H1 (cell line): ENCODE measurements at regions not wholly inside any gene's neighbourhood (a gene's known extent, or its start where the extent isn't known, plus 50 kb on each side); places are given as distances from the start of the nearest gene placed in this dataset.
"Not testable (repeated sequence)": the region's sequence is repeated elsewhere in the genome, so short reads cannot be mapped to it uniquely, and the experiment has no call there.

Experiments
- CTCF ChIA-PET: fragments of 300-600 bp; sonication (Branson Sonifier 250); formaldehyde crosslinking; loops from one replicate; lab custom pipeline; 2021; ENCODE audit not compliant: partially characterized antibody; lab: Charles Lee
- POLR2A ChIA-PET: fragments of 300-600 bp; sonication (Branson Sonifier 250); formaldehyde crosslinking; loops from one replicate; lab custom pipeline; 2021; ENCODE audit warnings: inconsistent platforms; ENCODE audit not compliant: partially characterized antibody; lab: Charles Lee
- DNase-seq, 2 experiments: peaks; one replicate each; pipeline versions ENCODE4 v3.0.0 to v3.0.0-alpha.2; 2010 to 2022; ENCODE audit warnings: low spot score in 2 of 2, low read depth in 1 of 2, mixed read lengths in 1 of 2
- FAIRE-seq: peaks from 2 replicates; lab custom pipeline; 2011; peaks lifted over from hg19 to GRCh38; lab: Jason Lieb, UNC
- H2AFZ ChIP-seq: 2 replicates; pipeline ENCODE4 v1.8.1; 2012; ENCODE audit warnings: low read length, inconsistent platforms
- H2AK5ac ChIP-seq: 2 replicates; pipeline ENCODE4 v1.6.1; 2013; ENCODE audit warnings: low read depth, low read length
- H2BK120ac ChIP-seq: replicated peaks from 2 replicates; pipeline ENCODE3; 2013; ENCODE audit warnings: low read depth, low read length, inconsistent platforms
- H2BK12ac ChIP-seq: 2 replicates; pipeline ENCODE4 v1.6.1; 2013; ENCODE audit warnings: low read depth, low read length
- H2BK15ac ChIP-seq: 2 replicates; pipeline ENCODE4 v1.6.1; 2013; ENCODE audit warnings: low read length
- H2BK20ac ChIP-seq: 2 replicates; pipeline ENCODE4 v1.6.1; 2013; ENCODE audit warnings: low read length
- H2BK5ac ChIP-seq: 2 replicates; pipeline ENCODE4 v1.6.1; 2013; ENCODE audit warnings: low read depth, low read length
- H3K14ac ChIP-seq: 2 replicates; pipeline ENCODE4 v1.6.1; 2013; ENCODE audit warnings: inconsistent platforms; ENCODE audit not compliant: insufficient read length
- H3K18ac ChIP-seq: 2 replicates; pipeline ENCODE4 v1.6.1; 2013; ENCODE audit warnings: low read length; ENCODE audit errors: extremely low read depth
- H3K23ac ChIP-seq: 2 replicates; pipeline ENCODE4 v1.6.1; 2013; ENCODE audit warnings: inconsistent platforms; ENCODE audit not compliant: insufficient read length
- H3K23me2 ChIP-seq: 2 replicates; pipeline ENCODE4 v1.6.1; 2013; ENCODE audit warnings: low read depth, low read length
- H3K27ac ChIP-seq: 2 replicates; pipeline ENCODE4 v1.6.1; 2011; ENCODE audit warnings: low read depth, low read length, inconsistent platforms
- H3K27me3 ChIP-seq, 4 experiments: replicated peaks in 1 of 4; 1 replicate in 1 of 4; 2 replicates in 3 of 4; pipeline versions ENCODE4 v1.6.1 to v1.8.1; 2011 to 2013; ENCODE audit warnings: low read length in 3 of 4, mild to moderate bottlenecking in 3 of 4, inconsistent platforms in 2 of 4, mixed read lengths in 2 of 4, moderate library complexity in 1 of 4; ENCODE audit not compliant: control insufficient read depth in 3 of 4, insufficient read depth in 3 of 4; ENCODE audit errors: extremely low read depth in 1 of 4
- H3K36me3 ChIP-seq, 4 experiments: 2 replicates each; pipeline versions ENCODE4 v1.6.1 to v1.8.1; 2011 to 2013; ENCODE audit warnings: mild to moderate bottlenecking in 4 of 4, low read length in 3 of 4, moderate library complexity in 2 of 4, control low read depth in 1 of 4, inconsistent platforms in 1 of 4; ENCODE audit not compliant: insufficient read depth in 4 of 4, control insufficient read depth in 2 of 4
- H3K4ac ChIP-seq: replicated peaks from 2 replicates; pipeline ENCODE3; 2013; ENCODE audit warnings: low read length, low read depth, mixed read lengths, inconsistent platforms; ENCODE audit not compliant: insufficient read length
- H3K4me1 ChIP-seq, 4 experiments: replicated peaks in 1 of 4; 1 replicate in 1 of 4; 2 replicates in 3 of 4; pipeline versions ENCODE4 v1.6.1 to v1.8.1; 2011 to 2013; ENCODE audit warnings: low read length in 3 of 4, inconsistent platforms in 2 of 4, mixed read lengths in 1 of 4; ENCODE audit not compliant: insufficient read depth in 4 of 4, control insufficient read depth in 3 of 4
- H3K4me2 ChIP-seq, 2 experiments: 2 replicates each; pipeline versions ENCODE4 v1.6.1 to v1.8.1; 2011 to 2013; ENCODE audit warnings: low read depth in 2 of 2, low read length in 2 of 2, control low read depth in 1 of 2, inconsistent platforms in 1 of 2, mild to moderate bottlenecking in 1 of 2; ENCODE audit not compliant: insufficient read depth in 1 of 2
- H3K4me3 ChIP-seq, 4 experiments: fragments of 200-600, 300-600 bp in 1 of 4; sonication (generic), shearing (Covaris generic), sonication (Bioruptor Twin) in 1 of 4; 2 replicates each; pipeline versions ENCODE4 v1.5.1 to v1.8.1; 2011 to 2016; ENCODE audit warnings: low read length in 4 of 4, low read depth in 3 of 4, control low read depth in 2 of 4, inconsistent platforms in 2 of 4, mild to moderate bottlenecking in 2 of 4, mixed read lengths in 1 of 4, moderate library complexity in 1 of 4; ENCODE audit not compliant: insufficient read depth in 2 of 4; ENCODE audit errors: extremely low read depth in 1 of 4
- H3K56ac ChIP-seq: replicated peaks from 2 replicates; pipeline ENCODE3; 2013; ENCODE audit warnings: low read depth, mild to moderate bottlenecking, mixed read lengths, low read length, inconsistent platforms; ENCODE audit not compliant: insufficient read length
- H3K79me1 ChIP-seq: 2 replicates; pipeline ENCODE4 v1.6.1; 2013; ENCODE audit warnings: low read depth, low read length, control low read depth
- H3K79me2 ChIP-seq, 2 experiments: 2 replicates each; pipeline versions ENCODE4 v1.6.1 to v1.8.1; 2012 to 2013; ENCODE audit warnings: low read length in 2 of 2, mild to moderate bottlenecking in 2 of 2, inconsistent platforms in 1 of 2; ENCODE audit not compliant: insufficient read depth in 2 of 2, control insufficient read depth in 1 of 2
- H3K9ac ChIP-seq, 4 experiments: replicated peaks in 1 of 4; 1 replicate in 1 of 4; 2 replicates in 3 of 4; pipeline versions ENCODE4 v1.6.1 to v1.8.1; 2011 to 2013; ENCODE audit warnings: low read depth in 3 of 4, low read length in 3 of 4, control low read depth in 2 of 4, mild to moderate bottlenecking in 2 of 4, moderate library complexity in 2 of 4, inconsistent platforms in 1 of 4; ENCODE audit errors: extremely low read depth in 1 of 4
- H3K9me3 ChIP-seq, 2 experiments: 2 replicates each; pipeline versions ENCODE4 v1.6.1 to v1.8.1; 2012 to 2013; ENCODE audit warnings: mild to moderate bottlenecking in 2 of 2, moderate library complexity in 2 of 2, control low read depth in 1 of 2, inconsistent platforms in 1 of 2, low read depth in 1 of 2, low read length in 1 of 2, mixed read lengths in 1 of 2; ENCODE audit not compliant: insufficient read depth in 2 of 2
- H4K20me1 ChIP-seq, 2 experiments: replicated peaks in 1 of 2; 2 replicates each; pipeline versions ENCODE3 to v1.8.1; 2011 to 2013; ENCODE audit warnings: inconsistent platforms in 2 of 2, low read length in 2 of 2, mild to moderate bottlenecking in 1 of 2; ENCODE audit not compliant: insufficient read depth in 2 of 2, control insufficient read depth in 1 of 2
- H4K5ac ChIP-seq: 2 replicates; pipeline ENCODE4 v1.6.1; 2013; ENCODE audit warnings: low read length, low read depth, mixed read lengths, inconsistent platforms; ENCODE audit not compliant: insufficient read length
- H4K8ac ChIP-seq: 2 replicates; pipeline ENCODE4 v1.8.0; 2013; ENCODE audit warnings: mild to moderate bottlenecking, moderate library complexity, low read length, inconsistent platforms; ENCODE audit not compliant: insufficient read depth; ENCODE audit errors: extremely low read depth
- H4K91ac ChIP-seq: replicated peaks from 2 replicates; pipeline ENCODE3; 2013; ENCODE audit warnings: low read length, mixed read lengths, inconsistent platforms; ENCODE audit not compliant: insufficient read length
- WGBS, 2 experiments: shearing (Covaris generic) in 1 of 2; methylation state at CpG; one replicate each; pipeline versions ENCODE4 v1.1.6 to v1.1.7; 2013 to 2015; ENCODE audit warnings: low lambda C conversion rate in 2 of 2, mixed read lengths in 2 of 2, inconsistent platforms in 1 of 2, low coverage in 1 of 2, missing lambda C conversion rate in 1 of 2; ENCODE audit not compliant: insufficient replicate concordance in 2 of 2, insufficient coverage in 1 of 2, insufficient read length in 1 of 2; ENCODE audit errors: extremely low coverage in 1 of 2, missing lambda C conversion rate in 1 of 2; 5-methylcytosine and 5-hydroxymethylcytosine counted together

DNA sequence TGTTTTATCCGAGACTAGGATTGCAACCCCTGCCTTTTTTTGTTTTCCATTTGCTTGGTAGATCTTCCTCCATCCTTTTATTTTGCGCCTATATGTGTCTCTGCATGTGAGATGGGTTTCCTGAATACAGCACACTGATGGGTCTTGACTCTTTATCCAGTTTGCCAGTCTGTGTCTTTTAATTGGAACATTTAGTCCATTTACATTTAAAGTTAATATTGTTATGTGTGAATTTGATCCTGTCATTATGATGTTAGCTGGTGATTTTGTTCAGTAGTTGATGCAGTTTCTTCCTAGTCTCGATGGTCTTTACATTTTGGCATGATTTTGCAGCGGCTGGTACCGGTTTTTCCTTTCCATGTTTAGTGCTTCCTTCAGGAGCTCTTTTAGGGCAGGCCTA, 216.2 kb downstream of the FZD1 start:
- H3K18ac ChIP-seq, H3K79me2 ChIP-seq, H4K20me1 ChIP-seq, H2BK120ac ChIP-seq, H3K4me1 ChIP-seq, H2BK15ac ChIP-seq, H3K9ac ChIP-seq, CTCF ChIA-PET, H3K23ac ChIP-seq, H2AFZ ChIP-seq, H4K8ac ChIP-seq, H3K4me3 ChIP-seq, H2BK20ac ChIP-seq, H3K9me3 ChIP-seq, H2BK12ac ChIP-seq, H3K36me3 ChIP-seq, H3K27me3 ChIP-seq, H2BK5ac ChIP-seq, H3K79me1 ChIP-seq, POLR2A ChIA-PET, H3K56ac ChIP-seq, H3K4me2 ChIP-seq, H3K27ac ChIP-seq, FAIRE-seq, H3K4ac ChIP-seq, H4K91ac ChIP-seq, H3K23me2 ChIP-seq, H4K5ac ChIP-seq, DNase-seq, H2AK5ac ChIP-seq, H3K14ac ChIP-seq: not testable (repeated sequence)
- WGBS, 2 experiments: 96% methylated on average over 5 of the region's 5 CpGs; no CpG with 5 or more reads in 1 of the 2 experiments
